GM18498 (cell line): ENCODE measurements at regions not wholly inside any gene's neighbourhood (a gene's known extent, or its start where the extent isn't known, plus 50 kb on each side); places are given as distances from the start of the nearest gene placed in this dataset.
"Not testable (repeated sequence)": the region's sequence is repeated elsewhere in the genome, so short reads cannot be mapped to it uniquely, and the experiment has no call there.

Source experiments
- ATAC-seq: cut with Tn5 transposase; IDR thresholded peaks from one replicate; pipeline ENCODE4 v1.9.1; 2021; ENCODE audit warnings: mild to moderate bottlenecking, moderate library complexity; ENCODE audit not compliant: unreplicated experiment

DNA sequence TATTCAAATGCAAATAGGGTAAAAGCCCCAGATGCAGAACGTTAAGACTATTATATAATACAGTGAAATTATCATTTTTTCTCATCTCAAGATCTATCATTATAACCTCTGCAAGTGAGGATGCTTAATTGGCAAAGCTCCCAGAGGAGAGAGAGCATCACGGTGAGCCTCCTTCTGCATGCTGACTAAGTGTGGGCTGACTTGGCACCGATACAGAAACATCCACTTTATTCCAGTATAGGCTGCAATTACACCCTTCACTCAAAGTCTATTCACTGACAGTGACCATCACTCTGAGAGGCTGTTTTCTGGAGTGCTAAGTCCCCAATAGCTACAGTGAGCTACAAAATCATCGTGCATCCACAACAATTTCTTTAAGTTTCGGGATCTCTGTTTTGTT, 171.1 kb upstream of the NBPF9 start:
- not testable (repeated sequence) for ATAC-seq

- not testable (repeated sequence) for ATAC-seq
Measured at GRCh38 chr1:149275802-149276201, 172.5 kb upstream of the NBPF9 start.

DNA sequence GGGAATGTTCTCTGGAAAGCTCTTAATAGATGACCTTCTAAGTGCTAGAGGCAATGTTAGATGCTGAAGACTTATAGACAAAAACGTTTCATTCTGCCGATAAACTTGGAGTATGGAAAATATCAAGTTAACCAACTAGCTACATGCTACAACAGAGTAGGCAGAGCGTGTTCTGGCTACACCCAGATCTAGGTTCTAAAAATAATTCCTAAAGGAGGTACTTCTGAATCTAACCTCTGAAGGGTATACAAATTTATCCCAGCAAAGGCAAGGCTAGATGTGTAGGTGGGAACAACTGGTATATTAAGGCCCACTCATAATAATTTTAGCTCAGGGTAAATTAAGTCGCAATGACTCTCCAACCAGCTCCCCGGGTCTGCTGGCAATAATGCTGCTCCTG, 173.1 kb upstream of the NBPF9 start:
- ATAC-seq: not testable (repeated sequence)

DNA sequence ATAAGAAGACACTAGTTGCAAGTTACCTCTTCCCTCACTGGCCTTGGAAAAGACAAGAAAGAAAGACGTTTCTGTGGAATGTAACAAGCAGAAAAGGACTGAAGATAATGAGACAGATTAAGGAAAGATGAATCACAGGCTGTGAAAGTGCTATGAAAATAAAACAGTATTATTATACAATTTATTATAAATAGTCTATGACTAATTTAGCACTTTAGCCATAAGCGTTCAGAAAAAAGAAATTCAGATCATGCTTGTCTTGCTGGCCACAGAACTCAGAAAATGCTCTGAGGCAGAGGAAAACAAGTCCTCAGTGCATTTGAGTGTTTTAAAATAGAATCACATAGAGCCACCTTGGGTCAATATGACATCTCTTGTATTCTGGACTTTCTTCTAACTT, 174.8 kb upstream of the NBPF9 start:
- not testable (repeated sequence) for ATAC-seq

GRCh38 chr1:149279015-149279414, 175.7 kb upstream of the NBPF9 start:
- not testable (repeated sequence) for ATAC-seq

DNA sequence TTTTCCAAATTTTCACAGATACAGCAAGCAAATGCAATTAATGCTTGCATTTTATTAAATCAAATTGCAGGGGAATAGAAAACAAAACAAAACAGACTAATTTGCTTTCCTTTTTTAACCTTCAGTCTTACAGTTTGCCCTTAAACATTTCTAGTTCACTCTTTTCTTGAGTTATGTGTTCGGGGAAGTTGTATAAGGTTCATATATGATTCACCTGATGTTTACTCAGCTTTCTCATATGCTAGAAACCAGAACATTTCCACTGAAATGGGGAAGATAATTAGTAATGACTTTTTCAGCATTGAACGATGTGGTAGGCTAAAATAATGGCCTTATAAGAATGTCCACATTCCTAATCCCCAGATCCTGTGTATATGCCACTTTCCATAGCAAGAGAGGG, 176.2 kb upstream of the NBPF9 start:
- not testable (repeated sequence) for ATAC-seq

GRCh38 chr1:149284773-149285172, 181.4 kb upstream of the NBPF9 start:
- not testable (repeated sequence) for ATAC-seq

DNA sequence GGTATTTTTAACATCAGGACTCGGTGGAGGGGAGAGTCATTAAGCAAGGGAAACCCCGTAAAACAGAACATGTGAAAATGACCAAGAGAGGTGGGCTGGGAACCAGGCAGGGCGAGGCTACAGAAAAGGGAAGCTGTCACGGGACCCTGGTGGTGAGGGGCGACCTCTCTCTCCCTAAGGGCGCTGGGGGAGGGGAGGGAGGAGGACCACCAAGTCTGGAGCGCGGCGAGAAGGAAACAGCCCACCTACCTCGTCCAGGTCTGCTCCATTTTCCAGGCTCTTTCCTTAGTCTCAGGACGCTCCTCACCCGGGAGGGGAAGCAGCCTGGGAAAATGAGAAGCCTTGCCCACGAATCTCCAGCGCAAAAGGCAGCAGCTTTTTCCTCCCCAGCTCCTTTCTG, 181.9 kb upstream of the NBPF9 start:
- ATAC-seq: not testable (repeated sequence)

GRCh38 chr1:149285638-149286037, 182.3 kb upstream of the NBPF9 start:
- ATAC-seq: not testable (repeated sequence)

- not testable (repeated sequence) for ATAC-seq
Measured at GRCh38 chr1:149288580-149288979, 185.2 kb upstream of the NBPF9 start.

- not testable (repeated sequence) for ATAC-seq
Measured at GRCh38 chr1:149300478-149301218, 174.2 kb upstream of the NBPF19 start.

GRCh38 chr1:149301282-149301681, 173.6 kb upstream of the NBPF19 start:
- ATAC-seq: not testable (repeated sequence)

DNA sequence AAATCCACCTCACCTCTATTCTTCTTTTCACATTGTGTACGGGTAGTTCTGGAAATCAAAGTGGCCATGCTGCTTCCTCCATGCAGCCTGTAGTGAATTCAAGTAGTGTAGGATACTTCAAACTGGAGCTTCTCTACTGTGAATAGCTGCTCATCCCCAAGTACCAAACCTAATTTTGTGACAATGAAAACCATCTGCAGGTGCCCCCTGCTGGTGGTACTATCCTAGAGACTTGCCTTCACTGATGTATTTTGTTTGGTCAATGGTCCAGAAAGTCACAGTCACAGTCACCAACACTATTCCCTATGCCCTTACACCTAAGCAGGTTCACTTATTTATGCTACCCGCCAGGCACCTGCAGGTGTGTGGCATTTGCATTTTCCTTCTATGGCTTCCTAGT, 170.0 kb upstream of the NBPF19 start:
- ATAC-seq: not testable (repeated sequence)

DNA sequence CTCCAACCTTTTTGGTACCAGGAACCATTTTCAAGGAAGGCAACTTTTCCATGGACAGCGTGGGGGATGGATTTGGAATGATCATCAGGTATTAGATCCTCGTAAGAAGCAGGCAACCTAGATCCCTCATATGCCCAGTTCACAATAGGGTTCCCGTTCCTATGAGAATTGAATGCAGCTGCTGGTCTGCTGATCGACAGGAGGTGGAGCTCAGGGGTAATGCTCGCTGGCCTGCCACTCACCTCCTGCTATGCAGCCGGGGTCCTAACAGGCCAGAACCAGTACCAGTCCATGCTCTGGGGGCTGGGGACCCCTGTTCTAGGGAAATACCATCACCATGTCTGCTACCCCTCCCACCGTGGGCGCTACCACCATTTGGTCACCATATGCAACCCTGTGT, 167.2 kb upstream of the NBPF19 start:
- not testable (repeated sequence) for ATAC-seq

DNA sequence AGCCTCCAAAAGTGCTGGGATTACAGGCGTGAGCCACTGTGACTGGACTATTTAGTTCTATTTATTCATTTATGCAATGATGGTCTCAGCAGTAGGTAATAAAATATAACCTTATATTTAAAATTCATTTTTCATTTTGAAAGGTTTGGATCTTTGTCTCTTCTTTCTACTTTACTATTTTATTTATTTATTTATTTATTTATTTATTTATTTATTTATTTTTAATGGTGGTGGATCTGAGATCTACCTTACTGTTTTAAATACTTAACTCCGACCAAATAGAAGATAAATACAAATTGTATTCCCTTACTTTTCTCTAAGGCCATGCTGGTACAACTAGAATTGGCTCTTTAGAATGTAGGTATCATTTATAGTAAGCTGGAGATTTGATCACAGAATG, 159.9 kb upstream of the NBPF19 start:
- ATAC-seq: not testable (repeated sequence)

DNA sequence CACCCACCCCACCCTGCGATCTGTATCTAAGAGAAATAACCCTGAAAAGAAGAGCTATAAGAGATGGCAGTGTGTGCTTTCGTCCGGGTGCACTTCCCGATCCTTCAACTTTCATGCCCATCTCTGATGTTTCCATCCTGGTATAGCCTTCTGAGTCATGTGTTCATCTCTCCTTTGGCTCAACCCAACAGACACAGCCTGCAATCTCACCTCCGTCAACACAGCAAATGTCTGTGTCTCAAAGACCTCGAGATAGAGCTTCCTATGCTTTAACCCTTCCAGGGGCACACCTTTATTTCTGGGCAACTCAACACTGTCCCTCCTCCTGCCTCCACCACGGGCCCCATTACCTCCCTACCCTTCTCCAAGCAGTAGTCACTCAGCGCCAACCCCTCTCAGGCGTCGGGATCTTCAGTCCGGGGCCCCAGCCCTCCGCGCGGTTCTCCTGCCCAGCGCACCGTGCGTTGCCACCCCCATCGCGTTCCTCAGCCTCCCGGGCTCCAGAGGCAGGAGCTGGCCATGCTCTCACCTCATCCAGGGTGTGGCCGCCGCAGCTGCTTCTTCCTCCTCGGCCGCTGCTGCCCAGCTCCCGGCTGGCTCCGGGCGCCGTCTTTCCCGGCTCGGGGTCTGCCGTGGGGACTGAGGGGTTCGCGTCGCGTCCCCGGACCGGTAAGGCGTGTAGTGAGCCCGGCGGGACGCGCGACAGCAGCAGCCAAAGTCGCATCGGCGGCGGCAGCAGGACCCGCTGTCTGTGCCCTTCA, 153.7 kb upstream of the NBPF19 start:
- not testable (repeated sequence) for ATAC-seq

GRCh38 chr1:149321732-149322016, 153.2 kb upstream of the NBPF19 start:
- ATAC-seq: not testable (repeated sequence)

- not testable (repeated sequence) for ATAC-seq
Measured at GRCh38 chr1:149330081-149330335, 144.8 kb upstream of the NBPF19 start.

- not testable (repeated sequence) for ATAC-seq
Measured at GRCh38 chr1:149336082-149336481, 138.8 kb upstream of the NBPF19 start.

- ATAC-seq: not testable (repeated sequence)
Measured at GRCh38 chr1:149338221-149338691, 136.6 kb upstream of the NBPF19 start.

DNA sequence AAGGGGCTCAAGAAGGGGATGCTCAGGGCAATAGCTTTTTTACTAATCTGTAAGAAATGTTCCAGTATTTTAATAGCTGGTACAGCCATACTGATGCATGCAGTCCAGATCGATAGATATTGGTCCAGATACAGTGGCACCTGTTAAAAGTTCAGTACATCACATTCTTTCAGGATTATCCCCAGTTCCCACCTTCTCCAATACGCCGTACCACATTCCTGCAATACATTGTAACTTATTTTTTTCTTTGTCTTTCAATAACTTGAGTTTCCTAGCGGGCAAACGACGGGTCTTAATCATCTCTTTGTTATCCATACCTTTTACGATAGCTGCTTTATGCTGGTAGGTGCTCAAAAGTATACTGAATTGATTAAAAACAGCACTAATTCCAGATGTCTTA, 136.1 kb upstream of the NBPF19 start:
- not testable (repeated sequence) for ATAC-seq

DNA sequence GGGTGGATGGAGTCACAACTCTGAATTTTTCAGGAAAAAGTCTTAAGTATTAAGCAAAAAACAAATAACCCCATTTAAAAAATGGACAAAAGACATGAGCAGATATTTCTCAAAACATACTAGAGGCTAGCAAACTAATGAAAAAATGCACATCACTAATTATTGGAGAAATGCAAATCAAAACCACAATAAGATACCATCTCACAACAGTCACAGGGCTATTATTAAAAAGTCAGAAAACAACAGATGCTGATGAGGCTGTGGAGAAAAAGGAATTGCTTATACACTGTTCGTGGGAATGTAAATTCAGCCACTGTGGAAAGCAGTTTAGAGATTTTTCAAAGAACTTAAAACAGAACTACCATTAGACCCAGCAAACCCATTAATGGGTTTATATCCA, 125.4 kb upstream of the NBPF19 start:
- not testable (repeated sequence) for ATAC-seq
